ENCODE measurements at regions not wholly inside any gene's neighbourhood (a gene's known extent, or its start where the extent isn't known, plus 50 kb on each side); places are given as distances from the start of the nearest gene placed in this dataset.

DNA sequence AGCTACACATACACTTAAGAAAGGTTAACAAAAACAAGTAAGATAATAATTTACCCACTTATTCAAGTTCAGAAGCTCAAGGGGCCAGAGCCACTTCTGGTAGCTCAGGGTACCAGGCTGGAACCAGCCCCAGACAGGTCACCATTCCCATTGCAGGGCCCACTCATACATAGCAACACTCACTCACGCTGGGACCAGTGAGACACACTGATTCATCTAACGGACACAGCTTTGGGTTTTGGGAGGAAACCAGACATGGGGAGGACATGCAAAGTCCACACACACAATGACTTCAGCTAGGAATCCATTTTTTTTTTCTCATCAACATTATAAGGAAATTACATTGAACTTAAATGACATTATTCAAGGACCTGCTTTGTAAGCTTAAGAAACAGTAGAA lies 169.1 kb downstream of the ZC3H11B start:
- Histone ChIP-seq H3K27ac (no peak overlapping the region), H3K4me1 (ENCODE audit: insufficient read depth) (peaks cover 2% of the 10 kb centered on the region), H3K4me3 (no peak overlapping the region), H3K36me3 (no peaks in the 10 kb centered on the region), H3K27me3 (no peaks in the 10 kb centered on the region), H3K9me3 (no peaks in the 10 kb centered on the region)
- 94 to 98% (median 94%) methylated on average over 2 of the region's 2 CpGs for WGBS, 3 donors
- no peak for DNase-seq
- intact Hi-C loops (cut with DNase I), result no loop called here
- TF ChIP-seq POLR2A (IDR thresholded peaks at IDR 0.05) (no peak), EP300 (IDR thresholded peaks at IDR 0.05) (no peak)
- TF ChIP-seq, protein P1, sequence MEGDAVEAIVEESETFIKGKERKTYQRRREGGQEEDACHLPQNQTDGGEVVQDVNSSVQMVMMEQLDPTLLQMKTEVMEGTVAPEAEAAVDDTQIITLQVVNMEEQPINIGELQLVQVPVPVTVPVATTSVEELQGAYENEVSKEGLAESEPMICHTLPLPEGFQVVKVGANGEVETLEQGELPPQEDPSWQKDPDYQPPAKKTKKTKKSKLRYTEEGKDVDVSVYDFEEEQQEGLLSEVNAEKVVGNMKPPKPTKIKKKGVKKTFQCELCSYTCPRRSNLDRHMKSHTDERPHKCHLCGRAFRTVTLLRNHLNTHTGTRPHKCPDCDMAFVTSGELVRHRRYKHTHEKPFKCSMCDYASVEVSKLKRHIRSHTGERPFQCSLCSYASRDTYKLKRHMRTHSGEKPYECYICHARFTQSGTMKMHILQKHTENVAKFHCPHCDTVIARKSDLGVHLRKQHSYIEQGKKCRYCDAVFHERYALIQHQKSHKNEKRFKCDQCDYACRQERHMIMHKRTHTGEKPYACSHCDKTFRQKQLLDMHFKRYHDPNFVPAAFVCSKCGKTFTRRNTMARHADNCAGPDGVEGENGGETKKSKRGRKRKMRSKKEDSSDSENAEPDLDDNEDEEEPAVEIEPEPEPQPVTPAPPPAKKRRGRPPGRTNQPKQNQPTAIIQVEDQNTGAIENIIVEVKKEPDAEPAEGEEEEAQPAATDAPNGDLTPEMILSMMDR (IDR thresholded peaks at IDR 0.05), result no peak

DNA sequence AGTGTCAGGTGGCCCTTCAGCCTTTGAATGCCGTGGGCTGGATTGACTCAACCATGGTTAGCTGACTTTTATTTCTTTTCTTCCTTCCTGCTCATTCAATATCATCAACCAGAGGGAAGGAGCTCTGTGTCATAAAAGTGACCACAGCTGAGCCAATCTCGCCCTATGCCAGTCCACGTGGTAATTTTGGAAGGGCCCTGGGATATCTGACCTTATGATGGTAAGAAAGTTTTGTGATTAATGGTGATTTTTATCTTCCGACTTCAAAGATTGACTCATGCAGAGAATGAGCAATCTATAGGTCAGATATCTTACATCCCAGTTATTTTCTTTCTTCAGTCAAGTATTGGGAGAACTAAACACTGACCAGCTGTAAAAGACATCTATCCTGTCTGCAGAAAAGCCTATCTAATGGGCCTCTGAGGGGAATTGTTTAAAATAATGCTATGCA lies 170.3 kb downstream of the ZC3H11B start:
- TF ChIP-seq, protein P1 (IDR thresholded peaks at IDR 0.05), result no peak
- TF ChIP-seq POLR2A (IDR thresholded peaks at IDR 0.05) (no peak), EP300 (IDR thresholded peaks at IDR 0.05) (no peak)
- Histone ChIP-seq H3K36me3 (no peaks in the 10 kb centered on the region), H3K27me3 (no peaks in the 10 kb centered on the region), H3K4me3 (no peak overlapping the region), H3K9me3 (no peaks in the 10 kb centered on the region), H3K4me1 (ENCODE audit: insufficient read depth) (peaks cover 2% of the 10 kb centered on the region), H3K27ac (no peak overlapping the region)
- no peak for DNase-seq
- intact Hi-C loops (cut with DNase I), result no loop called here
- 87 to 92% (median 90%) methylated on average over 4 of the region's 4 CpGs for WGBS, 3 donors

DNA sequence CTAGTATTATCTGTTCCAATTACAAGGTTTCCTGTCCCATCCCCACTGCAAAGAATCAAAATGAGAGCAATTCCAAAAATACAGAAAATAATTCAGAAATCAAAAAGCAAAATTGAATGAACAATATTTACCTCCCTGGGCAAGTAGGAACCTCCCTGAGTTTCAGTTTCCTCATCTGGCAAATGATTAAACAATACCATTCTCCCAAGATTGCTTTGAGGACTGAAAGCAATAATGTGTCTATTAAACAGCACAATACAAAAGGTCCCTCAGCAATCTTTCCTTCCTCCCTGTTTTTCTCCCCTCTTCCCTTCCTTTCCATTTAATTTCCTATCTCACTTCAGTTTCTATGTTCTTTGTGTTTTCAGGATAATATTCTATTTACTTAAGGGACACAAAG lies 171.0 kb downstream of the ZC3H11B start:
- intact Hi-C loops (cut with DNase I), result no loop called here
- DNase-seq, result no peak
- no peaks in the 10 kb centered on the region for H3K9me3 ChIP-seq
- no peak overlapping the region for H3K4me3 ChIP-seq
- H3K27me3 ChIP-seq, result no peaks in the 10 kb centered on the region
- H3K36me3 ChIP-seq, result no peaks in the 10 kb centered on the region
- peaks cover 2% of the 10 kb centered on the region for H3K4me1 ChIP-seq (ENCODE audit: insufficient read depth)
- no peak overlapping the region for H3K27ac ChIP-seq
- TF ChIP-seq POLR2A (IDR thresholded peaks at IDR 0.05), result no peak

DNA sequence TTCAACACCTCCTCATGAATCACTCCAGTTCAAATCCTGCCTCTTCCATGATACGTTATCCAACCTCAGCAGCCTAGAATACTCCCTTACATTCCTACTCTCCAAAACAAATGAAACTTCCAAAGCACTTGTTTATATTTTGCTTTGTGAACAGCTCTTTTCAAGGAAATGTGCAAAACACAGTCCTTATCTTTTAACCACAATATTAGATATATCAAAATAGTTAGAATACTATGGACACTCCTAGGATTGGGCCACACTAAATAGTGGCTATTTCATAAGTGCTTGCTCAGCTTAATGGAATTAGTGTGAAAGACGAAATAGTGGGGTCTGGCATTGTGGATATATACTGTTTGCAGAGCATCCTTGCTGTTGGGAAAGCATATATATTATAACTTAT lies 173.5 kb downstream of the ZC3H11B start:
- H3K4me3 ChIP-seq, result no peak overlapping the region
- H3K9me3 ChIP-seq, result no peaks in the 10 kb centered on the region
- DNase-seq, result no peak
- 9 to 43% (median 11%) methylated on average over 2 of the region's 2 CpGs for WGBS, 3 donors
- no peaks in the 10 kb centered on the region for H3K27me3 ChIP-seq
- no peak for TF ChIP-seq EP300 (IDR thresholded peaks at IDR 0.05)
- no peak for TF ChIP-seq POLR2A (IDR thresholded peaks at IDR 0.05)
- TF ChIP-seq, protein P1 (IDR thresholded peaks at IDR 0.05), result no peak
- intact Hi-C loops (cut with DNase I), result no loop called here
- H3K36me3 ChIP-seq, result no peaks in the 10 kb centered on the region
- H3K4me1 ChIP-seq (ENCODE audit: insufficient read depth), result peaks cover 3% of the 10 kb centered on the region
- no peak overlapping the region for H3K27ac ChIP-seq

DNA sequence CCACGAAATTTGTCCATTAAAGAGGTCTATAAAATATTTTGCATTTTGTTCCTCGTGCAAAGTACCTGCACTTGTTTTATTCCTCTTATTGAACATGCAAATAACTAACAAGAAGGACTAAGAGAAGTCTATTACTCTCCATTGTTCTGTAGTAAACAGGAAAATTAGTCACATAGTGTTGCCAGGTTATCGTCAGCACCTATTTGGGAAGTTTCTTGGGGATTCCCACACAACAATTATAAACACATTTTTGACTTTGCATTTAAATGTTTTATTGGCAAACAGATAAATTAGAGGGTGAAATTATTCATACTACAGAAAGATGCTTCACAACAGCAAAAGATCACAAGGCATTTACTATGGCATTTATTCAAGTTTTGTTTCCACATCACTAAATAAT lies 174.5 kb downstream of the ZC3H11B start:
- intact Hi-C loops (cut with DNase I), result no loop called here

More for the DNA sequence above, 174.5 kb downstream of the ZC3H11B start:
- H3K4me3 ChIP-seq, result no peak overlapping the region
- 85 to 87% (median 86%) methylated on average over 3 of the region's 3 CpGs for WGBS, 3 donors
- H3K4me1 ChIP-seq (ENCODE audit: insufficient read depth), result peaks cover 6% of the 10 kb centered on the region
- H3K27me3 ChIP-seq, result no peaks in the 10 kb centered on the region
- H3K27ac ChIP-seq, result no peak overlapping the region
- no peaks in the 10 kb centered on the region for H3K36me3 ChIP-seq
- no peak for DNase-seq
- no peaks in the 10 kb centered on the region for H3K9me3 ChIP-seq
- TF ChIP-seq POLR2A (IDR thresholded peaks at IDR 0.05) (no peak), EP300 (IDR thresholded peaks at IDR 0.05) (no peak)
- TF ChIP-seq, protein P1 (IDR thresholded peaks at IDR 0.05), result no peak
